Neuronal stem cell (in vitro differentiated cells): ENCODE measurements at regions not wholly inside any gene's neighbourhood (a gene's known extent, or its start where the extent isn't known, plus 50 kb on each side); places are given as distances from the start of the nearest gene placed in this dataset.

Experiments
- DNase-seq: peaks from one replicate; pipeline ENCODE4 v3.0.0-alpha.2; 2013; ENCODE audit warnings: low spot score
- H2AFZ ChIP-seq: one replicate; pipeline ENCODE4 v1.6.1; 2013; ENCODE audit warnings: mild to moderate bottlenecking, low read length, inconsistent platforms
- H2AK5ac ChIP-seq: 2 replicates; pipeline ENCODE4 v1.6.1; 2013; ENCODE audit warnings: low read depth, mild to moderate bottlenecking, inconsistent platforms, low read length, moderate library complexity, mixed read lengths
- H2BK120ac ChIP-seq: 2 replicates; pipeline ENCODE4 v1.6.1; 2013; ENCODE audit warnings: low read depth, mild to moderate bottlenecking, inconsistent platforms, low read length, moderate library complexity, mixed read lengths
- H2BK12ac ChIP-seq: one replicate; pipeline ENCODE4 v1.6.1; 2013; ENCODE audit warnings: low read length, inconsistent platforms
- H2BK15ac ChIP-seq: 2 replicates; pipeline ENCODE4 v1.6.1; 2013; ENCODE audit warnings: mild to moderate bottlenecking, low read length, inconsistent platforms, mixed read lengths
- H2BK5ac ChIP-seq: one replicate; pipeline ENCODE4 v1.6.1; 2013; ENCODE audit warnings: inconsistent platforms, mild to moderate bottlenecking, low read length, moderate library complexity
- H3K14ac ChIP-seq: one replicate; pipeline ENCODE4 v1.6.1; 2013; ENCODE audit warnings: low read length, inconsistent platforms
- H3K18ac ChIP-seq: 2 replicates; pipeline ENCODE4 v1.6.1; 2013; ENCODE audit warnings: low read length, inconsistent platforms
- H3K23ac ChIP-seq: 2 replicates; pipeline ENCODE4 v1.6.1; 2013; ENCODE audit warnings: low read depth, mild to moderate bottlenecking, mixed read lengths, low read length, inconsistent platforms; ENCODE audit not compliant: poor library complexity
- H3K27ac ChIP-seq: replicated peaks from 3 replicates; pipeline ENCODE4 v1.5.1; 2013; ENCODE audit warnings: low read length, inconsistent platforms
- H3K27me3 ChIP-seq, 3 experiments: 2 replicates each; pipeline ENCODE4 v1.6.1; 2013; ENCODE audit warnings: low read length in 3 of 3, mild to moderate bottlenecking in 2 of 3, inconsistent platforms in 1 of 3, low read depth in 1 of 3, mixed read lengths in 1 of 3, moderate library complexity in 1 of 3; ENCODE audit not compliant: control insufficient read depth in 3 of 3, insufficient read depth in 3 of 3
- H3K36me3 ChIP-seq, 2 donors: replicated peaks in 1 of 2; 2 replicates each; pipeline ENCODE4 v1.6.1; 2013; ENCODE audit warnings: low read length in 2 of 2; ENCODE audit not compliant: control insufficient read depth in 2 of 2, insufficient read depth in 2 of 2
- H3K4ac ChIP-seq: 2 replicates; pipeline ENCODE4 v1.6.1; 2013; ENCODE audit warnings: inconsistent platforms, mild to moderate bottlenecking, low read length, moderate library complexity
- H3K4me1 ChIP-seq, 2 donors: 1 replicate in 1 of 2; 2 replicates in 1 of 2; pipeline ENCODE4 v1.6.1; 2013; ENCODE audit warnings: low read length in 2 of 2, low read depth in 1 of 2; ENCODE audit not compliant: control insufficient read depth in 2 of 2, insufficient read depth in 1 of 2
- H3K4me2 ChIP-seq: one replicate; pipeline ENCODE4 v1.6.1; 2013; ENCODE audit warnings: mild to moderate bottlenecking, low read length, inconsistent platforms; ENCODE audit not compliant: insufficient read depth, poor library complexity, severe bottlenecking
- H3K4me3 ChIP-seq, 2 donors: 2 replicates each; pipeline ENCODE4 v1.5.1; 2013; ENCODE audit warnings: low read length in 2 of 2, mild to moderate bottlenecking in 2 of 2, inconsistent platforms in 1 of 2, moderate library complexity in 1 of 2
- H3K79me1 ChIP-seq: one replicate; pipeline ENCODE4 v1.6.1; 2013; ENCODE audit warnings: low read depth, mild to moderate bottlenecking, inconsistent platforms, low read length, moderate library complexity
- H3K9ac ChIP-seq: one replicate; pipeline ENCODE4 v1.6.1; 2013; ENCODE audit warnings: mild to moderate bottlenecking, low read depth, low read length, inconsistent platforms; ENCODE audit not compliant: poor library complexity
- H3K9me3 ChIP-seq, 2 donors: replicated peaks in 1 of 2; 2 replicates each; pipeline versions ENCODE3 to v1.6.1; 2013; ENCODE audit warnings: low read length in 2 of 2, mild to moderate bottlenecking in 2 of 2, inconsistent platforms in 1 of 2, low read depth in 1 of 2, mixed read lengths in 1 of 2, moderate library complexity in 1 of 2; ENCODE audit not compliant: control insufficient read depth in 2 of 2, insufficient read depth in 1 of 2
- H4K8ac ChIP-seq: one replicate; pipeline ENCODE4 v1.6.1; 2013; ENCODE audit warnings: low read depth, mild to moderate bottlenecking, inconsistent platforms, low read length, moderate library complexity
- H4K91ac ChIP-seq: one replicate; pipeline ENCODE4 v1.6.1; 2013; ENCODE audit warnings: low read length, low read depth, mild to moderate bottlenecking, inconsistent platforms; ENCODE audit not compliant: poor library complexity
- WGBS, 2 donors: extraction: QIAGEN DNeasy Blood & Tissue Kit; methylation state at CpG; one replicate each; pipeline ENCODE4 v1.1.7; 2013; ENCODE audit warnings: missing lambda C conversion rate in 2 of 2, mixed read lengths in 1 of 2; ENCODE audit not compliant: insufficient read length in 2 of 2, insufficient replicate concordance in 1 of 2; ENCODE audit errors: extremely low coverage in 2 of 2; 5-methylcytosine and 5-hydroxymethylcytosine counted together

DNA sequence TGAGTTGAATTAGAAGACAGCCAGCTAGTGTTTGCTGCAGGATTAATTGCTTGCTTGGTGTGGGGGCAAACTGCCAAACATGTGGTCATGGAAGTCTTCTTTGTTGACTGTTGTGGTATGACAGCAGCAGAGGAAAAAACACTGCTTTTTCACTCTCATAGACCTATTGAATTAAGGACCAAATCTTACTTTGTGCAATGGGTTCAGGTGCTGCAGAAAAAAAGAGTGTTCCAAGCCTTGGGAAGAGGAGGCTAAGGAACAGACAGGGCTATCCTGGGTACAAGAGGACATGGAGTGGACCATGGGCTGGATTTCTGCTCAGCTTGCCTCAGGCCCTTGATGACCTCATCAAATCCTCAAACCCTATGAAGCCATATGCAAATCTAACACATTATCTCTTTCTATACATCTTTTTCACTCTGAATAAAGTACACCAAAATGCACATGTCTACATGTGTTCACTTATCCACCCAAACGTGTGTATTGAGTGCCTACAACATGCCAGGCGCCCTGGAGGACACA is 61.5 kb downstream of the SIPA1L2 start:
- WGBS, 2 donors, result no CpG with 5 or more reads among the region's 2 CpGs
- no peak overlapping the region for H3K18ac ChIP-seq
- no peak overlapping the region for H2BK5ac ChIP-seq
- no peak overlapping the region for H2AK5ac ChIP-seq
- H2BK12ac ChIP-seq, result no peak overlapping the region
- no peak overlapping the region for H3K9ac ChIP-seq
- H3K27ac ChIP-seq, result no peak overlapping the region
- H3K27me3 ChIP-seq, result no peaks in the 10 kb centered on the region
- H3K4ac ChIP-seq, result no peak overlapping the region
- H2AFZ ChIP-seq, result no peak overlapping the region
- DNase-seq, result no peak
- H3K79me1 ChIP-seq, result no peaks in the 10 kb centered on the region
- no peak overlapping the region for H4K8ac ChIP-seq
- H3K23ac ChIP-seq, result no peak overlapping the region
- H3K36me3 ChIP-seq, result peaks cover 0 to 54% of the 10 kb centered on the region in 2 donors
- H3K4me3 ChIP-seq, result no peak overlapping the region
- H3K4me1 ChIP-seq, result peaks cover 7 to 23% of the 10 kb centered on the region in 2 donors
- H3K9me3 ChIP-seq, result peaks cover 0 to 10% of the 10 kb centered on the region in 2 donors
- no peak overlapping the region for H4K91ac ChIP-seq
- H2BK15ac ChIP-seq, result no peak overlapping the region
- H3K14ac ChIP-seq, result no peak overlapping the region
- H2BK120ac ChIP-seq, result no peak overlapping the region
- H3K4me2 ChIP-seq, result no peak overlapping the region

- no peak overlapping the region for H2AFZ ChIP-seq
- H3K27me3 ChIP-seq, result no peaks in the 10 kb centered on the region
- H3K18ac ChIP-seq, result no peak overlapping the region
- H2AK5ac ChIP-seq, result no peak overlapping the region
- H3K4me3 ChIP-seq, result no peak overlapping the region
- H3K36me3 ChIP-seq, result peaks cover 0 to 40% of the 10 kb centered on the region in 2 donors
- H2BK12ac ChIP-seq, result no peak overlapping the region
- no peaks in the 10 kb centered on the region for H3K9me3 ChIP-seq
- H3K4me2 ChIP-seq, result no peak overlapping the region
- no peak overlapping the region for H4K8ac ChIP-seq
- H2BK120ac ChIP-seq, result no peak overlapping the region
- H2BK15ac ChIP-seq, result no peak overlapping the region
- no peaks in the 10 kb centered on the region for H3K79me1 ChIP-seq
- peaks cover 14 to 36% of the 10 kb centered on the region in 2 donors for H3K4me1 ChIP-seq
- no peak overlapping the region for H4K91ac ChIP-seq
- H3K4ac ChIP-seq, result no peak overlapping the region
- no peak overlapping the region for H3K9ac ChIP-seq
- no peak overlapping the region for H3K23ac ChIP-seq
- DNase-seq, result no peak
- no peak overlapping the region for H3K14ac ChIP-seq
- H3K27ac ChIP-seq, result no peak overlapping the region
- H2BK5ac ChIP-seq, result no peak overlapping the region
- WGBS, 2 donors, result no CpG with 5 or more reads among the region's 1 CpG
Measured at GRCh38 chr1:232566093-232566492, 63.8 kb downstream of the SIPA1L2 start.

DNA sequence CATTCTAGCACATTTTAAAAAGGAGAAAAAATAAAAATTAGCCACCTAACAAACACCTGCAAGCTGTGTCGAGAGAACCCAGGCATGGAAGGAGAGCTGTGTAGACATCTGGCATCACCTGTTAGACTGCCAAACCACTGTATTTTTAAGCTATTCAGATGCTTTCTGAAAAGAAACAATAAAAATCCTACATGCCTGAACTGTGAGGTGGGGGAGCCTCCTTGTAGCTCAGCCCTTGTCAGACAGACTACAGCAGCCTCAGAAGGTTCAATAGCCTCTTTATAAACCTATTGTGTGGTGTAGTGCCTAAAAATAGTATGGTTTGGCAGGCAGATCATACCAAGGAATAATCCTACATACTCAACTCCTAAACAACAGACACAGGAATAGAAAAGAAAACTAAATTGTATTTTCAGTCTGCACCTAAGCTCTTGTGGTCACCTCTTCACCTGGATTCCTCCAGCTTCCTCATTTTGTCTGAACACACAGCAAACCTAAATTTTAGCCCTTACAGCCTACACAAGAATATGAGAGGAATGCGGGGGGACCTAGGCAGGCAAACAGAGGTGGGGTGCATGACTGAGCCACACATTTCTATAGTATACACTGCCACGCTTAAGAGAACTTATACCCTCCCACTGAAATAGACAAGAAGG is 67.0 kb downstream of the SIPA1L2 start:
- WGBS, 2 donors, result no CpG with 5 or more reads among the region's 3 CpGs
- no peak overlapping the region for H4K91ac ChIP-seq

DNA sequence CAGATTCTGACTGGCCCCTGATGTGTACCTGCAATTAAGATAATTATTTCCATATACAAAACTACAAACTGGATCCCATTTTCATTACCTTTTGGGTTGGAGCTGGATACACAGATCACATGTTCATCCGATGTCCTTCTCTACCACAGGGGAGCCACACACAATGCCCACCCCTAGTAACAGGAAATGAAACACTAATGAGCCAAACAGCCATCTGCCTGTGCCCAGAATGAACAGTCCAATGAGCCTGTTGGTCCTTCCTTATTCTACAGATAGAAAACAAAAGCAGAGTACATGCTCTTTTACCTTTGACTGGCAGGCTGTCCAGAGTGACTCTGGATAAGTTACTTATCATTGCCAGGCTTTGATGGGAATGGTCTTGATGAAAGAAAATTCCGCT is 68.6 kb downstream of the SIPA1L2 start:
- no CpG with 5 or more reads among the region's 2 CpGs for WGBS, 2 donors
- H3K14ac ChIP-seq, result no peak overlapping the region
- peaks cover 0 to 17% of the 10 kb centered on the region in 2 donors for H3K36me3 ChIP-seq
- no peak overlapping the region for H2BK15ac ChIP-seq
- no peak overlapping the region for H4K91ac ChIP-seq
- H2AFZ ChIP-seq, result no peak overlapping the region
- no peak overlapping the region for H2BK120ac ChIP-seq
- H3K23ac ChIP-seq, result no peak overlapping the region
- H3K18ac ChIP-seq, result no peak overlapping the region
- DNase-seq, result no peak
- no peak overlapping the region for H3K9ac ChIP-seq
- H3K4me1 ChIP-seq, result peaks cover 30 to 66% of the 10 kb centered on the region in 2 donors
- no peak overlapping the region for H2BK12ac ChIP-seq
- no peak overlapping the region for H4K8ac ChIP-seq
- no peak overlapping the region for H3K4me3 ChIP-seq
- no peaks in the 10 kb centered on the region for H3K27me3 ChIP-seq
- H3K4me2 ChIP-seq, result no peak overlapping the region
- no peak overlapping the region for H3K4ac ChIP-seq
- H2AK5ac ChIP-seq, result no peak overlapping the region
- H2BK5ac ChIP-seq, result no peak overlapping the region
- peaks cover 2% of the 10 kb centered on the region for H3K79me1 ChIP-seq
- no peak overlapping the region for H3K27ac ChIP-seq
- no peaks in the 10 kb centered on the region for H3K9me3 ChIP-seq

More for the DNA sequence above, 67.0 kb downstream of the SIPA1L2 start:
- H2BK120ac ChIP-seq, result no peak overlapping the region
- peak overlapping the region; percentile 38 for H3K27ac ChIP-seq
- no peak overlapping the region for H4K8ac ChIP-seq
- no peak overlapping the region for H3K23ac ChIP-seq
- DNase-seq, result no peak
- no peak overlapping the region for H2BK15ac ChIP-seq
- H3K36me3 ChIP-seq, result peaks cover 0 to 22% of the 10 kb centered on the region in 2 donors
- no peak overlapping the region for H3K18ac ChIP-seq
- H3K4me1 ChIP-seq, result peaks cover 23 to 55% of the 10 kb centered on the region in 2 donors
- H3K4me3 ChIP-seq, result no peak overlapping the region
- H2BK12ac ChIP-seq, result no peak overlapping the region
- H3K4ac ChIP-seq, result no peak overlapping the region
- no peaks in the 10 kb centered on the region for H3K9me3 ChIP-seq
- no peaks in the 10 kb centered on the region for H3K27me3 ChIP-seq
- no peak overlapping the region for H3K9ac ChIP-seq
- no peak overlapping the region for H2AFZ ChIP-seq
- no peak overlapping the region for H3K14ac ChIP-seq
- H3K4me2 ChIP-seq, result no peak overlapping the region
- H2AK5ac ChIP-seq, result no peak overlapping the region
- no peak overlapping the region for H2BK5ac ChIP-seq
- H3K79me1 ChIP-seq, result peaks cover 2% of the 10 kb centered on the region
